ENCODE measurements at regions not wholly inside any gene's neighbourhood (a gene's known extent, or its start where the extent isn't known, plus 50 kb on each side); places are given as distances from the start of the nearest gene placed in this dataset.

GRCh38 chr4:138826322-138826721 lies 189.3 kb upstream of the NOCT start:
- TF ChIP-seq RAD21 (IDR thresholded peaks at IDR 0.05; ENCODE audit: low read depth), result no peak
- no peak for TF ChIP-seq EGR1 (IDR thresholded peaks at IDR 0.05)
- TF ChIP-seq FOXM1 (IDR thresholded peaks at IDR 0.05; ENCODE audit: borderline replicate concordance, low read depth), result no peak
- TF ChIP-seq TEAD4 (IDR thresholded peaks at IDR 0.05), result no peak
- TF ChIP-seq MAX (IDR thresholded peaks at IDR 0.05), result no peak
- no peak for TF ChIP-seq YY1 (IDR thresholded peaks at IDR 0.05; ENCODE audit: low read depth)
- no peak for TF ChIP-seq EP300 (IDR thresholded peaks at IDR 0.05; ENCODE audit: borderline replicate concordance)
- no peak for TF ChIP-seq CEBPB (IDR thresholded peaks at IDR 0.05)
- no peak for TF ChIP-seq REST (IDR thresholded peaks at IDR 0.05; ENCODE audit: low read depth)
- TF ChIP-seq TAF1 (IDR thresholded peaks at IDR 0.05; ENCODE audit: low read depth), result no peak
- TF ChIP-seq TCF12 (IDR thresholded peaks at IDR 0.05; ENCODE audit: low read depth), result no peak
- TF ChIP-seq CREB1 (IDR thresholded peaks at IDR 0.05; ENCODE audit: low read depth), result no peak

Measured in Ishikawa (cell line).